GM12891 (cell line): ENCODE measurements at regions not wholly inside any gene's neighbourhood (a gene's known extent, or its start where the extent isn't known, plus 50 kb on each side); places are given as distances from the start of the nearest gene placed in this dataset.

Source experiments
- POLR2A ChIP-seq: IDR thresholded peaks from 2 replicates; pipeline ENCODE4 v1.6.1; 2011; ENCODE audit warnings: low read depth, low read length, control low read depth
- POLR2AphosphoS5 ChIP-seq: IDR thresholded peaks from 2 replicates; pipeline ENCODE4 v1.6.1; 2011; ENCODE audit warnings: low read depth, low read length, control low read depth

DNA sequence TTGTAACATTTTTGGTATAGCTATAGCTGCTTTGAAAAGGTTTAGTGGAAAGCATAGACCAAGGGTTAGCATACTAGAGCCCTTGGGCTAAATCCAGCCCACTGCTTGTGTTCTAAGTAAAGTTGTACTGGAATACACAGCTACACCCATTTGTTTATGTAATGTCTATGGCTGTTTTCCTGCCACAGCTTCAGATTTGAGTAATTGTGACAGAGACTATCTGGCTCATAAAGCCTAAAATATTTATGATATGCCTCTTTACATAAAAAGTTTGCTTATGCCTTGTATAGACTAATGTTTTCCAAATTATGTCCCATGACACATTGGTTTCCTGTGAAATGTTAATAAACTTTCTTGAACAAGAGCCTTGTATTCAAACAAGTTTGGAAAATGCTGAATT lies 234.8 kb upstream of the ATP2B1 start:
- TF ChIP-seq POLR2A (no peak), POLR2AphosphoS5 (no peak)
